Upper lobe of left lung (tissue), 6 donors: ENCODE measurements at regions not wholly inside any gene's neighbourhood (a gene's known extent, or its start where the extent isn't known, plus 50 kb on each side); places are given as distances from the start of the nearest gene placed in this dataset.

ENCODE experiments used
- ATAC-seq, 2 donors: fragments of 200-7000 bp; cut with Tn5 transposase; one replicate each; pipeline ENCODE4 v1.9.1; 2022; ENCODE audit warnings: mild to moderate bottlenecking in 2 of 2, moderate library complexity in 2 of 2; ENCODE audit not compliant: low FRiP score in 2 of 2
- DNase-seq, 2 donors: peaks; one replicate each; pipeline ENCODE4 v3.0.0-alpha.2; 2019 to 2020
- H3K27ac ChIP-seq, 4 donors: fragments of 200-600 bp; sonication (generic); one replicate each; pipeline ENCODE4 v1.5.1; 2016 to 2019
- H3K27me3 ChIP-seq, 4 donors: fragments of 200-600 bp; sonication (generic); one replicate each; pipeline ENCODE4 v1.5.1; 2017 to 2019
- H3K36me3 ChIP-seq, 4 donors: fragments of 200-600 bp; sonication (generic); one replicate each; pipeline ENCODE4 v1.5.1; 2016 to 2019
- H3K4me1 ChIP-seq, 4 donors: fragments of 200-600 bp; sonication (generic); one replicate each; pipeline ENCODE4 v1.5.1; 2018 to 2019
- H3K4me3 ChIP-seq, 4 donors: fragments of 200-600 bp; sonication (generic); one replicate each; pipeline ENCODE4 v1.5.1; 2017 to 2019; ENCODE audit warnings: mild to moderate bottlenecking in 2 of 4, moderate library complexity in 1 of 4
- H3K9me3 ChIP-seq, 4 donors: fragments of 200-600 bp; sonication (generic); one replicate each; pipeline ENCODE4 v1.5.1; 2018 to 2019
- EP300 ChIP-seq, 4 donors: sonication (generic); formaldehyde crosslinking; IDR thresholded peaks; one replicate each; pipeline ENCODE4 v1.5.1; 2017; ENCODE audit warnings: antibody characterized with exemption in 4 of 4, control low read depth in 2 of 4
- POLR2A ChIP-seq, 4 donors: fragments of 450-650 bp; IDR thresholded peaks; one replicate each; pipeline ENCODE4 v1.5.1; 2016 to 2017; ENCODE audit warnings: antibody characterized with exemption in 4 of 4, mild to moderate bottlenecking in 2 of 4
- POLR2AphosphoS5 ChIP-seq, 2 donors: sonication (generic); formaldehyde crosslinking; IDR thresholded peaks; one replicate each; pipeline ENCODE4 v1.5.1; 2017; ENCODE audit warnings: antibody characterized with exemption in 2 of 2
- WGBS, 2 donors: methylation state at CpG; one replicate each; pipeline ENCODE4 v1.1.5; 2017 to 2018; 5-methylcytosine and 5-hydroxymethylcytosine counted together
- TF ChIP-seq, protein P1 (sequence below), 6 experiments: fragments of 450-650 bp in 4 of 6; fragments of 200-600 bp in 2 of 6; sonication (generic) in 2 of 6; IDR thresholded peaks; one replicate each; pipeline ENCODE4 v1.5.1; 2016 to 2019; ENCODE audit warnings: antibody characterized with exemption in 6 of 6
- donor health status: DM: no; HTN: no; CAD: no; lungs with moderate emphysema.
- donor health status: DM: no; HTN: yes; CAD: no; lungs with severe emphysema.

DNA sequence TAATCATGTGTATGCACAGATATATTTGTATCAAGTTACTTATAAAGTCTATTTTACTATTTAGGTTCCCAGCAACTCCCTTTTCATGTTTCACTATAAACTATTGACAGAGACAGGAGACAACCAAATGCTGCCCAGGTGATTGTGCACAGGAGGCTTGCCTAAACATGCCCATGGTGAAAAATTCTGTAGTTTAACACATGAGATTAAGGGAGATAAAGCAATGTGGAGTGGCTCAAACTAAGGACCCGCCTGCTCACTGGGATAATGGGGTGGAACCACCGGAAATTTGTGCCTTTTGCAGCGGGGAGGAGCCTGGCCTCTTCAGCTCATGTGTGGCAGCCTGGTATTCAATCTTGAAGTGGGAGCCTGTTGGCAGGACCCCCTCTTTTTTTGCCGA is 459.5 kb upstream of the CNTN5 start:
- ATAC-seq: no peak
- H3K9me3 ChIP-seq: no peaks in the 10 kb centered on the region
- DNase-seq: no peak
- H3K27me3 ChIP-seq: no peaks in the 10 kb centered on the region
- H3K36me3 ChIP-seq: no peaks in the 10 kb centered on the region
- WGBS, 2 donors: 65 to 73% methylated on average over 4 of the region's 4 CpGs
- H3K27ac ChIP-seq: no peak overlapping the region
- H3K4me3 ChIP-seq: no peak overlapping the region
- TF ChIP-seq POLR2AphosphoS5 (IDR thresholded peaks at IDR 0.05): no peak
- H3K4me1 ChIP-seq: no peaks in the 10 kb centered on the region

DNA sequence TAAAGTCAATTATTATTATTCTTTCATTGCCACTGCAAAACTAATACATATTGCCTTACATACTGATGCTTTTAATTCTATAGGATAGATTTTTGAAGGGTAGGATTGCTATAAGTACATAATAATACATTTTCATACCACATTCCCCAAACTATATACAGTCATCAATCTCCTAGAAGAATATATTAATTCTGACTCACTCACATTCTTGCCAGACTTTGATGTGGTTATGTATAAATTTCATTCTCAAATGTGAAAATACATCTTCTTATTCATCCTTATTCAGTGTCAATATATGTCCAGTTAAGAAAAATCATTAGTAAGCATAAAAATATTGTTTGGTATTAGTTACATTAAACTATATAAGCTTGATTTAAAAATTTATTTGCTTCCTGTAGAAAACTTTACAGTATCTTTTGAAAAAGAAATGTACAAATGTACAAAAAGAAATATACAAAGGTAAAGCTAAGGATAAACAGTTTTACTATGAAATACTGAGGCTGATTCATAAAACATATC is 458.8 kb upstream of the CNTN5 start:
- no peak for TF ChIP-seq POLR2A (IDR thresholded peaks at IDR 0.05)
- TF ChIP-seq EP300 (IDR thresholded peaks at IDR 0.05): no peak
- TF ChIP-seq POLR2AphosphoS5 (IDR thresholded peaks at IDR 0.05): no peak
- TF ChIP-seq, protein P1, sequence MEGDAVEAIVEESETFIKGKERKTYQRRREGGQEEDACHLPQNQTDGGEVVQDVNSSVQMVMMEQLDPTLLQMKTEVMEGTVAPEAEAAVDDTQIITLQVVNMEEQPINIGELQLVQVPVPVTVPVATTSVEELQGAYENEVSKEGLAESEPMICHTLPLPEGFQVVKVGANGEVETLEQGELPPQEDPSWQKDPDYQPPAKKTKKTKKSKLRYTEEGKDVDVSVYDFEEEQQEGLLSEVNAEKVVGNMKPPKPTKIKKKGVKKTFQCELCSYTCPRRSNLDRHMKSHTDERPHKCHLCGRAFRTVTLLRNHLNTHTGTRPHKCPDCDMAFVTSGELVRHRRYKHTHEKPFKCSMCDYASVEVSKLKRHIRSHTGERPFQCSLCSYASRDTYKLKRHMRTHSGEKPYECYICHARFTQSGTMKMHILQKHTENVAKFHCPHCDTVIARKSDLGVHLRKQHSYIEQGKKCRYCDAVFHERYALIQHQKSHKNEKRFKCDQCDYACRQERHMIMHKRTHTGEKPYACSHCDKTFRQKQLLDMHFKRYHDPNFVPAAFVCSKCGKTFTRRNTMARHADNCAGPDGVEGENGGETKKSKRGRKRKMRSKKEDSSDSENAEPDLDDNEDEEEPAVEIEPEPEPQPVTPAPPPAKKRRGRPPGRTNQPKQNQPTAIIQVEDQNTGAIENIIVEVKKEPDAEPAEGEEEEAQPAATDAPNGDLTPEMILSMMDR (IDR thresholded peaks at IDR 0.05): no peak
- Histone ChIP-seq H3K4me3 (no peak overlapping the region), H3K9me3 (no peaks in the 10 kb centered on the region), H3K4me1 (no peaks in the 10 kb centered on the region), H3K27me3 (no peaks in the 10 kb centered on the region), H3K36me3 (no peaks in the 10 kb centered on the region), H3K27ac (no peak overlapping the region)
- DNase-seq (no peak), ATAC-seq (no peak)

DNA sequence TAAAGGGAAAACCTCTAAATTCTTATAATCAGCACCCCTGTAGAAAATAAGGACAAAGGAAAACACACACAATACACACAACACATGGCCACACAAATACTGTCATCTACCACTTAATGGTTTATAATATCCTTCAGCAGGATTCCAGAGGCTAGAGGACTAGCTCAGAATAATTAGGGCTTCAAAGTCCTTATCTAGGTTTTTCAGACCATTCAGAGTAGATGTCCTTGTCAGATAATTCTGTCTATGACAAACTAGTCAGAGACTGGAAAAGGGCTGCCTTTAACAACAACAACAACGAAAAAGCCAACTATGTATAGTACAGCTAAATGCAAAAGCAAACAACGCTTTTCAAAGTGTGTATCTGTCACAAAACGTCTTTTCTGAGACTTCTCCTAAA is 456.5 kb upstream of the CNTN5 start:
- no peak for ATAC-seq

DNA sequence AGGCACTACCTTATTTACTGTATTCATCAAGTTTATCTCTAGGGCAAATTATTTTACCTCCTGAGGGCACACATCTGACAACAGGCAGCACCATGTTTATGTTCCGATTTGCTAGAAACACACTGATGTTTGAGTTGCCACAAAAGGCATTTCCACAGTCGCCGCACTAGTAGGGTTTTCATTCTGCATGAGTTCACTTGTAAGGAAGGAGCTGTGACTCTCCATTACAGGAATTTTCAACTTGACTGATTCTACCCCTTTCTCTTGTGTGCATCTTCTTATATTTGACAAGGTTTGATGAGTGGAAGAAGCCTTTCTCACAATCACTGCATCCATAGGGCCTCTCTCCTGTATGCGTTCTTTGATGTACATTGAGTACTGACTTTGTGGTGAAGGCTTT is 455.9 kb upstream of the CNTN5 start:
- Histone ChIP-seq H3K36me3 (no peaks in the 10 kb centered on the region), H3K9me3 (no peaks in the 10 kb centered on the region), H3K27me3 (no peaks in the 10 kb centered on the region), H3K4me1 (no peaks in the 10 kb centered on the region), H3K27ac (no peak overlapping the region), H3K4me3 (no peak overlapping the region)
- ATAC-seq (no peak), DNase-seq (no peak)
- TF ChIP-seq POLR2A (IDR thresholded peaks at IDR 0.05) (no peak), EP300 (IDR thresholded peaks at IDR 0.05) (no peak), POLR2AphosphoS5 (IDR thresholded peaks at IDR 0.05) (no peak)
- TF ChIP-seq, protein P1 (IDR thresholded peaks at IDR 0.05): no peak
- 87 to 93% methylated on average over 4 of the region's 4 CpGs for WGBS, 2 donors

More for the DNA sequence above, 456.5 kb upstream of the CNTN5 start:
- TF ChIP-seq POLR2AphosphoS5 (IDR thresholded peaks at IDR 0.05): no peak
- TF ChIP-seq EP300 (IDR thresholded peaks at IDR 0.05): no peak
- no peak for TF ChIP-seq POLR2A (IDR thresholded peaks at IDR 0.05)
- 52 to 60% methylated on average over 3 of the region's 3 CpGs for WGBS, 2 donors
- H3K4me3 ChIP-seq: no peak overlapping the region
- no peaks in the 10 kb centered on the region for H3K27me3 ChIP-seq
- no peak for DNase-seq
- H3K36me3 ChIP-seq: no peaks in the 10 kb centered on the region
- H3K27ac ChIP-seq: no peak overlapping the region
- no peaks in the 10 kb centered on the region for H3K9me3 ChIP-seq
- no peaks in the 10 kb centered on the region for H3K4me1 ChIP-seq

DNA sequence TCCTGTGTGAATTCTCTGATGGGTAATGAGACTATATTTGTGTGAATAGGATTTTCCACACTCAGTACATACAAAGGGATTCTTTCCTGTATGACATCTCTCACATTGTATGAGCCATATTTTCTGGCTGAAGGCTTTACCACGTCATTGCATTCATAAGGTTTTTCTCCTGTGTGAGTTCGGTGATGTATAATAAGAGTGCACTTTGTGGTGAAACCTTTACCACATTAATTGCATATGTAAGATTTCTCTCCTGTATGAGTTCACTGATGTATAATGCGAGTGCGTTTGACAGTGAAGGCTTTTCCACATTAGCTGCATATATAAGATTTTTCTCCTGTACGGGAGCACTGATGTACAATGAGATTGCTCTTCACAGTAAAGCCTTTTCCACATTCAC is 455.4 kb upstream of the CNTN5 start:
- no peaks in the 10 kb centered on the region for H3K36me3 ChIP-seq
- H3K4me1 ChIP-seq: no peaks in the 10 kb centered on the region
- no peak overlapping the region for H3K4me3 ChIP-seq
- no peaks in the 10 kb centered on the region for H3K9me3 ChIP-seq
- no peak overlapping the region for H3K27ac ChIP-seq
- DNase-seq (no peak), ATAC-seq (no peak)
- TF ChIP-seq EP300 (IDR thresholded peaks at IDR 0.05) (no peak), POLR2AphosphoS5 (IDR thresholded peaks at IDR 0.05) (no peak), POLR2A (IDR thresholded peaks at IDR 0.05) (no peak)
- WGBS, 2 donors: 78 to 83% methylated on average over 5 of the region's 5 CpGs
- no peaks in the 10 kb centered on the region for H3K27me3 ChIP-seq

DNA sequence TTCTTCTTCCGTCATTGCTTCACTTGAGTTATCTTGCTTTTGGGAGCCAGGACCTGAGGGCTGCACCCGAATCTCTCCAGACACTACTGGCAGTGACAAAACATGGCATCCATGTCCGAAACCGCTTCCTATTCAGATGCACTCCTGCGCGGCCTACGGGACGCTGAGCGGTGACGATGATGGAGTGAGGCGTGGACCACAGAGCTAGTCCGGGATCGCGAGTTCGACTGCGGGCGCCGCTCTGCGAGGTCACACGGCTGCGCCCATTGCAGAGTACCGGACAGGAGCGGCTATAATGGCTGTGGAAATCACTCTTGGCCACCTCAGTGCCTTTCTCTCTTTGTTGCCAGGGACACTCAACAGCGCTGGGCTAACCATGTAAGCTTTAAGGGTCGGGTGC is 453.8 kb upstream of the CNTN5 start:
- 95 to 96% methylated on average over 24 to 25 of the region's 25 CpGs for WGBS, 2 donors
- Histone ChIP-seq H3K4me3 (no peak overlapping the region), H3K36me3 (no peaks in the 10 kb centered on the region), H3K4me1 (no peaks in the 10 kb centered on the region), H3K27ac (no peak overlapping the region), H3K9me3 (no peaks in the 10 kb centered on the region), H3K27me3 (no peaks in the 10 kb centered on the region)
- TF ChIP-seq POLR2AphosphoS5 (IDR thresholded peaks at IDR 0.05) (no peak), POLR2A (IDR thresholded peaks at IDR 0.05) (no peak), EP300 (IDR thresholded peaks at IDR 0.05) (no peak)
- TF ChIP-seq, protein P1 (IDR thresholded peaks at IDR 0.05): no peak
- DNase-seq (peak in 1 of 2 donors; percentile 72), ATAC-seq (no peak)
